H1 (cell line): ENCODE measurements at regions not wholly inside any gene's neighbourhood (a gene's known extent, or its start where the extent isn't known, plus 50 kb on each side); places are given as distances from the start of the nearest gene placed in this dataset.
A peak's percentile ranks its signal among the peaks of the same experiment; 100 is the strongest.

Source experiments
- CTCF ChIA-PET: fragments of 300-600 bp; sonication (Branson Sonifier 250); formaldehyde crosslinking; loops from one replicate; lab custom pipeline; 2021; ENCODE audit not compliant: partially characterized antibody; lab: Charles Lee
- POLR2A ChIA-PET: fragments of 300-600 bp; sonication (Branson Sonifier 250); formaldehyde crosslinking; loops from one replicate; lab custom pipeline; 2021; ENCODE audit warnings: inconsistent platforms; ENCODE audit not compliant: partially characterized antibody; lab: Charles Lee
- DNase-seq, 2 experiments: peaks; one replicate each; pipeline versions ENCODE4 v3.0.0 to v3.0.0-alpha.2; 2010 to 2022; ENCODE audit warnings: low spot score in 2 of 2, low read depth in 1 of 2, mixed read lengths in 1 of 2
- FAIRE-seq: peaks from 2 replicates; lab custom pipeline; 2011; peaks lifted over from hg19 to GRCh38; lab: Jason Lieb, UNC
- H2AFZ ChIP-seq: 2 replicates; pipeline ENCODE4 v1.8.1; 2012; ENCODE audit warnings: low read length, inconsistent platforms
- H2AK5ac ChIP-seq: 2 replicates; pipeline ENCODE4 v1.6.1; 2013; ENCODE audit warnings: low read depth, low read length
- H2BK120ac ChIP-seq: replicated peaks from 2 replicates; pipeline ENCODE3; 2013; ENCODE audit warnings: low read depth, low read length, inconsistent platforms
- H2BK12ac ChIP-seq: 2 replicates; pipeline ENCODE4 v1.6.1; 2013; ENCODE audit warnings: low read depth, low read length
- H2BK15ac ChIP-seq: 2 replicates; pipeline ENCODE4 v1.6.1; 2013; ENCODE audit warnings: low read length
- H2BK20ac ChIP-seq: 2 replicates; pipeline ENCODE4 v1.6.1; 2013; ENCODE audit warnings: low read length
- H2BK5ac ChIP-seq: 2 replicates; pipeline ENCODE4 v1.6.1; 2013; ENCODE audit warnings: low read depth, low read length
- H3K14ac ChIP-seq: 2 replicates; pipeline ENCODE4 v1.6.1; 2013; ENCODE audit warnings: inconsistent platforms; ENCODE audit not compliant: insufficient read length
- H3K18ac ChIP-seq: 2 replicates; pipeline ENCODE4 v1.6.1; 2013; ENCODE audit warnings: low read length; ENCODE audit errors: extremely low read depth
- H3K23ac ChIP-seq: 2 replicates; pipeline ENCODE4 v1.6.1; 2013; ENCODE audit warnings: inconsistent platforms; ENCODE audit not compliant: insufficient read length
- H3K23me2 ChIP-seq: 2 replicates; pipeline ENCODE4 v1.6.1; 2013; ENCODE audit warnings: low read depth, low read length
- H3K27ac ChIP-seq: 2 replicates; pipeline ENCODE4 v1.6.1; 2011; ENCODE audit warnings: low read depth, low read length, inconsistent platforms
- H3K27me3 ChIP-seq, 4 experiments: replicated peaks in 1 of 4; 1 replicate in 1 of 4; 2 replicates in 3 of 4; pipeline versions ENCODE4 v1.6.1 to v1.8.1; 2011 to 2013; ENCODE audit warnings: low read length in 3 of 4, mild to moderate bottlenecking in 3 of 4, inconsistent platforms in 2 of 4, mixed read lengths in 2 of 4, moderate library complexity in 1 of 4; ENCODE audit not compliant: control insufficient read depth in 3 of 4, insufficient read depth in 3 of 4; ENCODE audit errors: extremely low read depth in 1 of 4
- H3K36me3 ChIP-seq, 4 experiments: 2 replicates each; pipeline versions ENCODE4 v1.6.1 to v1.8.1; 2011 to 2013; ENCODE audit warnings: mild to moderate bottlenecking in 4 of 4, low read length in 3 of 4, moderate library complexity in 2 of 4, control low read depth in 1 of 4, inconsistent platforms in 1 of 4; ENCODE audit not compliant: insufficient read depth in 4 of 4, control insufficient read depth in 2 of 4
- H3K4ac ChIP-seq: replicated peaks from 2 replicates; pipeline ENCODE3; 2013; ENCODE audit warnings: low read length, low read depth, mixed read lengths, inconsistent platforms; ENCODE audit not compliant: insufficient read length
- H3K4me1 ChIP-seq, 4 experiments: replicated peaks in 1 of 4; 1 replicate in 1 of 4; 2 replicates in 3 of 4; pipeline versions ENCODE4 v1.6.1 to v1.8.1; 2011 to 2013; ENCODE audit warnings: low read length in 3 of 4, inconsistent platforms in 2 of 4, mixed read lengths in 1 of 4; ENCODE audit not compliant: insufficient read depth in 4 of 4, control insufficient read depth in 3 of 4
- H3K4me2 ChIP-seq, 2 experiments: 2 replicates each; pipeline versions ENCODE4 v1.6.1 to v1.8.1; 2011 to 2013; ENCODE audit warnings: low read depth in 2 of 2, low read length in 2 of 2, control low read depth in 1 of 2, inconsistent platforms in 1 of 2, mild to moderate bottlenecking in 1 of 2; ENCODE audit not compliant: insufficient read depth in 1 of 2
- H3K4me3 ChIP-seq, 4 experiments: fragments of 200-600, 300-600 bp in 1 of 4; sonication (generic), shearing (Covaris generic), sonication (Bioruptor Twin) in 1 of 4; 2 replicates each; pipeline versions ENCODE4 v1.5.1 to v1.8.1; 2011 to 2016; ENCODE audit warnings: low read length in 4 of 4, low read depth in 3 of 4, control low read depth in 2 of 4, inconsistent platforms in 2 of 4, mild to moderate bottlenecking in 2 of 4, mixed read lengths in 1 of 4, moderate library complexity in 1 of 4; ENCODE audit not compliant: insufficient read depth in 2 of 4; ENCODE audit errors: extremely low read depth in 1 of 4
- H3K56ac ChIP-seq: replicated peaks from 2 replicates; pipeline ENCODE3; 2013; ENCODE audit warnings: low read depth, mild to moderate bottlenecking, mixed read lengths, low read length, inconsistent platforms; ENCODE audit not compliant: insufficient read length
- H3K79me1 ChIP-seq: 2 replicates; pipeline ENCODE4 v1.6.1; 2013; ENCODE audit warnings: low read depth, low read length, control low read depth
- H3K79me2 ChIP-seq, 2 experiments: 2 replicates each; pipeline versions ENCODE4 v1.6.1 to v1.8.1; 2012 to 2013; ENCODE audit warnings: low read length in 2 of 2, mild to moderate bottlenecking in 2 of 2, inconsistent platforms in 1 of 2; ENCODE audit not compliant: insufficient read depth in 2 of 2, control insufficient read depth in 1 of 2
- H3K9ac ChIP-seq, 4 experiments: replicated peaks in 1 of 4; 1 replicate in 1 of 4; 2 replicates in 3 of 4; pipeline versions ENCODE4 v1.6.1 to v1.8.1; 2011 to 2013; ENCODE audit warnings: low read depth in 3 of 4, low read length in 3 of 4, control low read depth in 2 of 4, mild to moderate bottlenecking in 2 of 4, moderate library complexity in 2 of 4, inconsistent platforms in 1 of 4; ENCODE audit errors: extremely low read depth in 1 of 4
- H3K9me3 ChIP-seq, 2 experiments: 2 replicates each; pipeline versions ENCODE4 v1.6.1 to v1.8.1; 2012 to 2013; ENCODE audit warnings: mild to moderate bottlenecking in 2 of 2, moderate library complexity in 2 of 2, control low read depth in 1 of 2, inconsistent platforms in 1 of 2, low read depth in 1 of 2, low read length in 1 of 2, mixed read lengths in 1 of 2; ENCODE audit not compliant: insufficient read depth in 2 of 2
- H4K20me1 ChIP-seq, 2 experiments: replicated peaks in 1 of 2; 2 replicates each; pipeline versions ENCODE3 to v1.8.1; 2011 to 2013; ENCODE audit warnings: inconsistent platforms in 2 of 2, low read length in 2 of 2, mild to moderate bottlenecking in 1 of 2; ENCODE audit not compliant: insufficient read depth in 2 of 2, control insufficient read depth in 1 of 2
- H4K5ac ChIP-seq: 2 replicates; pipeline ENCODE4 v1.6.1; 2013; ENCODE audit warnings: low read length, low read depth, mixed read lengths, inconsistent platforms; ENCODE audit not compliant: insufficient read length
- H4K8ac ChIP-seq: 2 replicates; pipeline ENCODE4 v1.8.0; 2013; ENCODE audit warnings: mild to moderate bottlenecking, moderate library complexity, low read length, inconsistent platforms; ENCODE audit not compliant: insufficient read depth; ENCODE audit errors: extremely low read depth
- H4K91ac ChIP-seq: replicated peaks from 2 replicates; pipeline ENCODE3; 2013; ENCODE audit warnings: low read length, mixed read lengths, inconsistent platforms; ENCODE audit not compliant: insufficient read length
- NRF1 ChIP-seq: IDR thresholded peaks from 2 replicates; pipeline ENCODE4 v1.6.1; 2011; ENCODE audit warnings: mild to moderate bottlenecking, low read depth, low read length, improper control_type of control experiment
- RAD21 ChIP-seq, 2 experiments: IDR thresholded peaks in 1 of 2; conservative IDR thresholded peaks in 1 of 2; 2 replicates each; pipeline ENCODE4 v1.6.1; 2011; ENCODE audit warnings: low read depth in 2 of 2, low read length in 2 of 2, improper control_type of control experiment in 1 of 2, inconsistent platforms in 1 of 2, mild to moderate bottlenecking in 1 of 2, moderate library complexity in 1 of 2
- TEAD4 ChIP-seq: IDR thresholded peaks from 2 replicates; pipeline ENCODE4 v1.6.1; 2012; ENCODE audit warnings: low read depth, low read length, inconsistent platforms, mixed read lengths
- YY1 ChIP-seq: IDR thresholded peaks from 2 replicates; pipeline ENCODE4 v1.6.1; 2011; ENCODE audit warnings: low read depth, mild to moderate bottlenecking, low read length
- WGBS, 2 experiments: shearing (Covaris generic) in 1 of 2; methylation state at CpG; one replicate each; pipeline versions ENCODE4 v1.1.6 to v1.1.7; 2013 to 2015; ENCODE audit warnings: low lambda C conversion rate in 2 of 2, mixed read lengths in 2 of 2, inconsistent platforms in 1 of 2, low coverage in 1 of 2, missing lambda C conversion rate in 1 of 2; ENCODE audit not compliant: insufficient replicate concordance in 2 of 2, insufficient coverage in 1 of 2, insufficient read length in 1 of 2; ENCODE audit errors: extremely low coverage in 1 of 2, missing lambda C conversion rate in 1 of 2; 5-methylcytosine and 5-hydroxymethylcytosine counted together
- TF ChIP-seq, protein P1 (sequence below): IDR thresholded peaks from 2 replicates; pipeline ENCODE4 v1.6.1; 2012; ENCODE audit warnings: inconsistent platforms
- TF ChIP-seq, protein P2 (sequence below): IDR thresholded peaks from 2 replicates; pipeline ENCODE4 v1.6.1; 2012; ENCODE audit warnings: inconsistent platforms
- TF ChIP-seq, protein P3 (sequence below), 3 experiments: IDR thresholded peaks; 1 replicate in 2 of 3; 2 replicates in 1 of 3; pipeline versions ENCODE4 v1.5.1 to v1.6.1; 2011; ENCODE audit warnings: low read length in 3 of 3, mild to moderate bottlenecking in 3 of 3, inconsistent platforms in 2 of 3, low read depth in 1 of 3, moderate library complexity in 1 of 3; ENCODE audit not compliant: insufficient read depth in 1 of 3; ENCODE audit errors: control extremely low read depth in 1 of 3

DNA sequence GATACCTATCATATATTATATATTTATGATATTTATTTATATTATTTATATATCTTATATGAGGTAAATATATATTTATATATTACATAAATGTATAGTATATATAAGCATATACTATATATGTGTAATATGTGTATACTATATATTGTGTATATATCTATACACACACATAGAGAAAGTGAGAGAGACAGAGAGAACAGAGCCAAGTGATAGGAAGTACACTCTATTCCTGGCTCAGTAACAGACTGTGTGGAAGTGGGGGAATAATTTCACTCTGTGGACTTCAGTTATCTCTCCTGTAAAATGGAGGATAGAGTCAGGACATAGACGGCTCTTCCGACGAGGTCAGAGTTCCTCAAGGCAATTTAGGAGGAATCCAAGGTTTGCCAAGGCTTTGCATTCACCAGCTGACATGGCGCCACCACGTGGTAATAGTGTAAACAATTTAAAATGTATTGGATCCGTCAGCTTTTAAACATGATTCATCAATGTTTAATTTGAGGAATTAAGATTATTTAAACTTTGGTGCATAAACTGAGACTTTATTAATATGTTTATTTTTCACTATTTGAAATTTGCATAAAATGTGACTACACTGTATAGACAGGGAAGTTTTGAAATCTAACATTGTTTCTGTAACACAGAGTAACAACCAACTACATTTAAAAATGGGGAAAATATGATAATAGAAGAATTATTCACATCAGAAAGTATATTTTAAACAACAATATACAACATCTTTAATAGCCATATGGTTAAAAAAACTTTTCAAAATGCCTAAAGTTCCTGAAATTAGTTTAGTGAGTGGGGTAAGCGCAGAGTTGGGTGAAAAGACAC lies 75.4 kb upstream of the TMEM244 start:
- DNase-seq (peak in 1 of 2 experiments; percentile 25), FAIRE-seq (peak; percentile 99)
- no peak overlapping the region for H3K56ac ChIP-seq
- H2BK20ac ChIP-seq, result no peak overlapping the region
- POLR2A ChIA-PET, result no interaction called here
- no peaks in the 10 kb centered on the region for H3K4me1 ChIP-seq
- 38% methylated on average over 7 of the region's 7 CpGs; no CpG with 5 or more reads in 1 of the 2 experiments for WGBS, 2 experiments
- H3K79me2 ChIP-seq, result no peaks in the 10 kb centered on the region
- H2AFZ ChIP-seq, result peak overlapping the region; percentile 98; the same call in 1 of the 2 replicates
- H3K9me3 ChIP-seq, result no peaks in the 10 kb centered on the region
- no peak overlapping the region for H3K14ac ChIP-seq
- H4K8ac ChIP-seq, result no peak overlapping the region
- H2BK5ac ChIP-seq, result no peak overlapping the region
- no peak overlapping the region for H4K91ac ChIP-seq
- no peaks in the 10 kb centered on the region for H3K23me2 ChIP-seq
- no peak overlapping the region for H3K18ac ChIP-seq
- H3K27me3 ChIP-seq, result no peaks in the 10 kb centered on the region
- no peak overlapping the region for H3K4ac ChIP-seq
- H3K4me2 ChIP-seq, result no peak overlapping the region
- H2BK120ac ChIP-seq, result no peak overlapping the region
- CTCF ChIA-PET, result interaction anchor here (0.8 to 1.0 kb wide), 7 partner anchors 10 to 333 kb away, joined by 3 to 5 read pairs (median 3); no protein-coding TSS in a partner anchor
- no peaks in the 10 kb centered on the region for H3K36me3 ChIP-seq
- no peak overlapping the region for H3K4me3 ChIP-seq
- H4K20me1 ChIP-seq, result no peaks in the 10 kb centered on the region
- no peak overlapping the region for H2BK12ac ChIP-seq
- no peak overlapping the region for H4K5ac ChIP-seq
- no peak overlapping the region for H2BK15ac ChIP-seq
- no peak overlapping the region for H3K9ac ChIP-seq
- H2AK5ac ChIP-seq, result no peak overlapping the region
- H3K23ac ChIP-seq, result no peak overlapping the region
- H3K79me1 ChIP-seq, result no peaks in the 10 kb centered on the region
- no peak overlapping the region for H3K27ac ChIP-seq
- TF ChIP-seq YY1 (peak; percentile 67; the same call in 1 of the 2 replicates), NRF1 (no peak), RAD21 (IDR thresholded peaks at IDR 0.05 in 1 of 2, conservative IDR thresholded peaks at IDR 0.05 in 1 of 2; ENCODE audit: low read depth in 2 of 2, low read length in 2 of 2) (peak; percentile 72 to 77), TEAD4 (0 out of 2 replicates have a peak, but pooled peaks have one; percentile 29)
- TF ChIP-seq, protein P1, sequence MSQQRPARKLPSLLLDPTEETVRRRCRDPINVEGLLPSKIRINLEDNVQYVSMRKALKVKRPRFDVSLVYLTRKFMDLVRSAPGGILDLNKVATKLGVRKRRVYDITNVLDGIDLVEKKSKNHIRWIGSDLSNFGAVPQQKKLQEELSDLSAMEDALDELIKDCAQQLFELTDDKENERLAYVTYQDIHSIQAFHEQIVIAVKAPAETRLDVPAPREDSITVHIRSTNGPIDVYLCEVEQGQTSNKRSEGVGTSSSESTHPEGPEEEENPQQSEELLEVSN, result no peak
- TF ChIP-seq, protein P2, sequence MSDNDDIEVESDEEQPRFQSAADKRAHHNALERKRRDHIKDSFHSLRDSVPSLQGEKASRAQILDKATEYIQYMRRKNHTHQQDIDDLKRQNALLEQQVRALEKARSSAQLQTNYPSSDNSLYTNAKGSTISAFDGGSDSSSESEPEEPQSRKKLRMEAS, result peak; percentile 32; the same call in 1 of the 2 replicates
- TF ChIP-seq, protein P3, sequence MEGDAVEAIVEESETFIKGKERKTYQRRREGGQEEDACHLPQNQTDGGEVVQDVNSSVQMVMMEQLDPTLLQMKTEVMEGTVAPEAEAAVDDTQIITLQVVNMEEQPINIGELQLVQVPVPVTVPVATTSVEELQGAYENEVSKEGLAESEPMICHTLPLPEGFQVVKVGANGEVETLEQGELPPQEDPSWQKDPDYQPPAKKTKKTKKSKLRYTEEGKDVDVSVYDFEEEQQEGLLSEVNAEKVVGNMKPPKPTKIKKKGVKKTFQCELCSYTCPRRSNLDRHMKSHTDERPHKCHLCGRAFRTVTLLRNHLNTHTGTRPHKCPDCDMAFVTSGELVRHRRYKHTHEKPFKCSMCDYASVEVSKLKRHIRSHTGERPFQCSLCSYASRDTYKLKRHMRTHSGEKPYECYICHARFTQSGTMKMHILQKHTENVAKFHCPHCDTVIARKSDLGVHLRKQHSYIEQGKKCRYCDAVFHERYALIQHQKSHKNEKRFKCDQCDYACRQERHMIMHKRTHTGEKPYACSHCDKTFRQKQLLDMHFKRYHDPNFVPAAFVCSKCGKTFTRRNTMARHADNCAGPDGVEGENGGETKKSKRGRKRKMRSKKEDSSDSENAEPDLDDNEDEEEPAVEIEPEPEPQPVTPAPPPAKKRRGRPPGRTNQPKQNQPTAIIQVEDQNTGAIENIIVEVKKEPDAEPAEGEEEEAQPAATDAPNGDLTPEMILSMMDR (IDR thresholded peaks at IDR 0.05; ENCODE audit: control extremely low read depth in 1 of 3, insufficient read depth in 1 of 3, low read depth in 1 of 3, low read length in 3 of 3), result peak; percentile 27 to 67 (median 47)
